ENCODE measurements at regions not wholly inside any gene's neighbourhood (a gene's known extent, or its start where the extent isn't known, plus 50 kb on each side); places are given as distances from the start of the nearest gene placed in this dataset.

- H3K36me3 ChIP-seq (ENCODE audit: control insufficient read depth, insufficient read depth, low read length), result no peaks in the 10 kb centered on the region
- no peaks in the 10 kb centered on the region for H3K27me3 ChIP-seq (ENCODE audit: control insufficient read depth, insufficient read depth, low read length)
- TF ChIP-seq, protein P1, sequence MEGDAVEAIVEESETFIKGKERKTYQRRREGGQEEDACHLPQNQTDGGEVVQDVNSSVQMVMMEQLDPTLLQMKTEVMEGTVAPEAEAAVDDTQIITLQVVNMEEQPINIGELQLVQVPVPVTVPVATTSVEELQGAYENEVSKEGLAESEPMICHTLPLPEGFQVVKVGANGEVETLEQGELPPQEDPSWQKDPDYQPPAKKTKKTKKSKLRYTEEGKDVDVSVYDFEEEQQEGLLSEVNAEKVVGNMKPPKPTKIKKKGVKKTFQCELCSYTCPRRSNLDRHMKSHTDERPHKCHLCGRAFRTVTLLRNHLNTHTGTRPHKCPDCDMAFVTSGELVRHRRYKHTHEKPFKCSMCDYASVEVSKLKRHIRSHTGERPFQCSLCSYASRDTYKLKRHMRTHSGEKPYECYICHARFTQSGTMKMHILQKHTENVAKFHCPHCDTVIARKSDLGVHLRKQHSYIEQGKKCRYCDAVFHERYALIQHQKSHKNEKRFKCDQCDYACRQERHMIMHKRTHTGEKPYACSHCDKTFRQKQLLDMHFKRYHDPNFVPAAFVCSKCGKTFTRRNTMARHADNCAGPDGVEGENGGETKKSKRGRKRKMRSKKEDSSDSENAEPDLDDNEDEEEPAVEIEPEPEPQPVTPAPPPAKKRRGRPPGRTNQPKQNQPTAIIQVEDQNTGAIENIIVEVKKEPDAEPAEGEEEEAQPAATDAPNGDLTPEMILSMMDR (IDR thresholded peaks at IDR 0.05; ENCODE audit: insufficient read depth, low read length, poor library complexity, severe bottlenecking), result peak; percentile 66
- H3K4me3 ChIP-seq (ENCODE audit: low read depth, low read length), result no peak overlapping the region
- no peak for DNase-seq (ENCODE audit: low read depth)
Observed at GRCh38 chr14:87805315-87805723, 187.7 kb downstream of the GALC start.

DNA sequence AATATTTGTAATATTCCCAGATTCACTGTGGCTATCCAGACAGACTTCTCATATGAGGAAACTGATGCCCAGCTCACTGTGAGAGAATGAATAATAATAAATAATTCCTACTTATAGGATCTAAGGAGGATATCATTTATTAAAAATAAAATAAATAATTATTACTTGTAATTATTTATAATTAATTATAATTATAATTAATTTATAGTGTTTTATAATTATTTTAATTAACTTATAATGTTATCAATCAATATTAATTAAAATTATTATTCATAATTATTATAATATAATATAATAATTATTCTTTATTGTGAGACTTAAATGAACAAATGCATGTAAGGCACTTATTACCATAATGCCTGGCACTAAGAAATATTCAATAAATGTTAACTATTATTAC, 192.8 kb downstream of the GALC start:
- no peak overlapping the region for H3K4me3 ChIP-seq (ENCODE audit: low read depth, low read length)
- H3K36me3 ChIP-seq (ENCODE audit: control insufficient read depth, insufficient read depth, low read length), result no peaks in the 10 kb centered on the region
- DNase-seq (ENCODE audit: low read depth), result no peak
- H3K27me3 ChIP-seq (ENCODE audit: control insufficient read depth, insufficient read depth, low read length), result no peaks in the 10 kb centered on the region
- TF ChIP-seq, protein P1 (IDR thresholded peaks at IDR 0.05; ENCODE audit: insufficient read depth, low read length, poor library complexity, severe bottlenecking), result no peak

DNA sequence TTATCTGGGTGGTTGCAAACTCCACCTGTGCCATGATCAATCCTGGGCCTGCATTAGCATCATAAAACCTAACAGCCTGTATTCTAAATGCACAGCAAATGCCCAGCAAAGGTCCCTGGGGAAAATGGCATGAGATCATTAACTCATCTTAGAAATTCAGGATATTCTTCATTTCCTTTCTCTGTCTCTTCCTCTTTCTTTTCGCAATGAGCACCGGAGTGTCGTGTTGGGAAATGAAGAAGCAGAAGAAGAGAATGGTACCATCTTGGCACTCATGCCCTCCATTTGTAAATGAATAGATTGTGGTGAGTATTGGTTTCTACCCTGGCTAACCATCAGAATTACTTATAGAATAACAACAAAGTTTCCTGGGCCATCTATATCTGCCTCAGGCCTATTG, 193.6 kb downstream of the GALC start:
- Histone ChIP-seq H3K27me3 (ENCODE audit: control insufficient read depth, insufficient read depth, low read length) (no peaks in the 10 kb centered on the region), H3K36me3 (ENCODE audit: control insufficient read depth, insufficient read depth, low read length) (no peaks in the 10 kb centered on the region), H3K4me3 (ENCODE audit: low read depth, low read length) (no peak overlapping the region)
- TF ChIP-seq, protein P1 (IDR thresholded peaks at IDR 0.05; ENCODE audit: insufficient read depth, low read length, poor library complexity, severe bottlenecking), result no peak
- no peak for DNase-seq (ENCODE audit: low read depth)

GRCh38 chr14:87797001-87797400, 196.0 kb downstream of the GALC start:
- H3K27me3 ChIP-seq (ENCODE audit: control insufficient read depth, insufficient read depth, low read length), result no peaks in the 10 kb centered on the region
- TF ChIP-seq, protein P1 (IDR thresholded peaks at IDR 0.05; ENCODE audit: insufficient read depth, low read length, poor library complexity, severe bottlenecking), result no peak
- DNase-seq (ENCODE audit: low read depth), result no peak
- no peak overlapping the region for H3K4me3 ChIP-seq (ENCODE audit: low read depth, low read length)
- no peaks in the 10 kb centered on the region for H3K36me3 ChIP-seq (ENCODE audit: control insufficient read depth, insufficient read depth, low read length)

GRCh38 chr14:87794561-87794960, 198.4 kb downstream of the GALC start:
- Histone ChIP-seq H3K4me3 (ENCODE audit: low read depth, low read length) (no peak overlapping the region), H3K36me3 (ENCODE audit: control insufficient read depth, insufficient read depth, low read length) (no peaks in the 10 kb centered on the region), H3K27me3 (ENCODE audit: control insufficient read depth, insufficient read depth, low read length) (no peaks in the 10 kb centered on the region)
- no peak for DNase-seq (ENCODE audit: low read depth)
- TF ChIP-seq, protein P1 (IDR thresholded peaks at IDR 0.05; ENCODE audit: insufficient read depth, low read length, poor library complexity, severe bottlenecking), result no peak

DNA sequence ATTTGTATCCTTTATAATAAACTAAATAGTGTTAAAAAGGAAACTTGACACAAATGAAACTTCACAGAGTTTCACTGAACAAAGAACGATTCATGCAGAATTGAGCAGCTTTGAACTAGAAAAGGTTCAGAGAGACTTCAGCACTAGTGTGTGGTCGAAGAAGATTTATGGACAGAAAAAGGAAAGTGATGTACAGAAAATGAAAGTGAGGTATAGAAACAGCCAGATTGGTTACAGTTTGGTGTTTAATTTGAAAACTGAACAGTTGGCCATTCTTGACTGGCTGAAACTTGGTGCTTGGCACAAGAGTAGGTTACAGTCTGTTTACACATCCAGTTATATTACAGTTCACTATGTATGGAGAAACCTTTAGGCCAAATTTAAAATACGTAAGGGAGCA, 207.1 kb downstream of the GALC start:
- no peak overlapping the region for H3K4me3 ChIP-seq (ENCODE audit: low read depth, low read length)
- no peaks in the 10 kb centered on the region for H3K27me3 ChIP-seq (ENCODE audit: control insufficient read depth, insufficient read depth, low read length)
- no peak for DNase-seq (ENCODE audit: low read depth)
- TF ChIP-seq, protein P1 (IDR thresholded peaks at IDR 0.05; ENCODE audit: insufficient read depth, low read length, poor library complexity, severe bottlenecking), result no peak
- no peaks in the 10 kb centered on the region for H3K36me3 ChIP-seq (ENCODE audit: control insufficient read depth, insufficient read depth, low read length)

Measured in kidney epithelial cell (primary cell).